IMR-90 (cell line): ENCODE measurements at regions not wholly inside any gene's neighbourhood (a gene's known extent, or its start where the extent isn't known, plus 50 kb on each side); places are given as distances from the start of the nearest gene placed in this dataset.

ENCODE experiments used
- CEBPB ChIP-seq: IDR thresholded peaks from 2 replicates; pipeline ENCODE4 v1.6.1; 2012; ENCODE audit warnings: low read depth, low read length, improper control_type of control experiment
- CTCF ChIP-seq: conservative IDR thresholded peaks from 2 replicates; pipeline ENCODE4 v1.5.1; 2012; ENCODE audit warnings: mild to moderate bottlenecking, low read depth, low read length, improper control_type of control experiment
- POLR2A ChIP-seq: IDR thresholded peaks from 2 replicates; pipeline ENCODE4 v1.6.1; 2012; ENCODE audit warnings: mild to moderate bottlenecking, low read depth, low read length
- RAD21 ChIP-seq: IDR thresholded peaks from 2 replicates; pipeline ENCODE4 v1.6.1; 2012; ENCODE audit warnings: low read length, improper control_type of control experiment
- RCOR1 ChIP-seq: IDR thresholded peaks from 2 replicates; pipeline ENCODE4 v1.6.1; 2012; ENCODE audit warnings: mild to moderate bottlenecking, low read length, improper control_type of control experiment; ENCODE audit not compliant: insufficient replicate concordance
- TF ChIP-seq, protein P1 (sequence below): fragments of 150-350 bp; IDR thresholded peaks from 2 replicates; pipeline ENCODE4 v1.6.1; 2017; ENCODE audit warnings: mild to moderate bottlenecking, antibody characterized with exemption, low read length, low read depth

DNA sequence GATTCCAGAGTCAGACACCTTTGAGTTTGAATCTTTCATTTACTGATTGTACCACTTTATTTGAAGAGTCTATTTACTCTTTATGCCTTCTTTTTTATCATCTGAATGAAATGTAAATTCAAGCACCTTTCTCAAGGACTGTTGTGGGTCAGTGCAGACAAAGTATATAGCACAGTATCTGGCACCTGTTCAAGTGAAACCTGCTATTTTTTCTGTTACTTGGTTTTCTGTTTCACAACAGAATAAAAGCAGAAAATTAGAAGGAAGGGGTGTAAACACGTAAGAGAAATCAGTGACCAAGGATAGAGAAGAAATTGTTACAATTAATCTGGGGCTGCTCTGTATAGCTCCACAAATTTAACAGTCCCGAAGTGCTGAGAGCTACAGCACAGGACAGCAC lies 357.4 kb downstream of the RSL24D1 start:
- TF ChIP-seq RCOR1: no peak
- TF ChIP-seq, protein P1, sequence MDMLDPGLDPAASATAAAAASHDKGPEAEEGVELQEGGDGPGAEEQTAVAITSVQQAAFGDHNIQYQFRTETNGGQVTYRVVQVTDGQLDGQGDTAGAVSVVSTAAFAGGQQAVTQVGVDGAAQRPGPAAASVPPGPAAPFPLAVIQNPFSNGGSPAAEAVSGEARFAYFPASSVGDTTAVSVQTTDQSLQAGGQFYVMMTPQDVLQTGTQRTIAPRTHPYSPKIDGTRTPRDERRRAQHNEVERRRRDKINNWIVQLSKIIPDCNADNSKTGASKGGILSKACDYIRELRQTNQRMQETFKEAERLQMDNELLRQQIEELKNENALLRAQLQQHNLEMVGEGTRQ: no peak
- TF ChIP-seq CEBPB: no peak
- TF ChIP-seq CTCF: no peak
- no peak for TF ChIP-seq POLR2A
- no peak for TF ChIP-seq RAD21
